Endothelial cell of umbilical vein (primary cell): ENCODE measurements at regions not wholly inside any gene's neighbourhood (a gene's known extent, or its start where the extent isn't known, plus 50 kb on each side); places are given as distances from the start of the nearest gene placed in this dataset.

Source experiments
- BruUV-seq: library from RNA; stranded (reverse); fragments of 400-500 nt; replicated peaks from 2 replicates; lab custom pipeline; 2021; lab: Mats Ljungman, UMichigan
- CTCF ChIA-PET: fragments of 300-600, 350-600 bp; sonication (Branson Sonifier 250); formaldehyde crosslinking; loops from one replicate; lab custom pipeline; 2021; ENCODE audit warnings: antibody characterized with exemption, inconsistent platforms; lab: Charles Lee
- POLR2A ChIA-PET: fragments of 300-600, 350-600 bp; sonication (Branson Sonifier 250); formaldehyde crosslinking; loops from one replicate; lab custom pipeline; 2021; ENCODE audit warnings: antibody characterized with exemption, inconsistent platforms; lab: Charles Lee
- DNase-seq: peaks from one replicate; pipeline ENCODE4 v3.0.0-alpha.2; 2011; ENCODE audit warnings: low read depth, low spot score
- FAIRE-seq: peaks from 2 replicates; lab custom pipeline; 2011; peaks lifted over from hg19 to GRCh38; lab: Jason Lieb, UNC
- H2AFZ ChIP-seq: 2 replicates; pipeline ENCODE4 v1.6.0; 2012; ENCODE audit warnings: low read depth, low read length, control low read depth, inconsistent platforms
- H3K27ac ChIP-seq: 2 replicates; pipeline ENCODE4 v1.5.1; 2011; ENCODE audit warnings: low read depth, mild to moderate bottlenecking, control low read depth, low read length, moderate library complexity; ENCODE audit not compliant: insufficient read depth
- H3K27me3 ChIP-seq, 2 experiments: 2 replicates each; pipeline versions ENCODE4 v1.6.0 to v1.6.1; 2011; ENCODE audit warnings: low read length in 2 of 2, mixed read lengths in 1 of 2; ENCODE audit not compliant: control insufficient read depth in 2 of 2, insufficient read depth in 2 of 2
- H3K36me3 ChIP-seq, 2 experiments: 2 replicates in 1 of 2; 3 replicates in 1 of 2; pipeline ENCODE4 v1.5.1; 2011; ENCODE audit warnings: low read length in 2 of 2, mild to moderate bottlenecking in 1 of 2, moderate library complexity in 1 of 2; ENCODE audit not compliant: control insufficient read depth in 2 of 2, insufficient read depth in 2 of 2; ENCODE audit errors: extremely low read depth in 1 of 2
- H3K4me1 ChIP-seq: 3 replicates; pipeline ENCODE4 v1.5.1; 2011; ENCODE audit warnings: mild to moderate bottlenecking, low read length; ENCODE audit not compliant: control insufficient read depth, insufficient read depth; ENCODE audit errors: extremely low read depth
- H3K4me2 ChIP-seq: 2 replicates; pipeline ENCODE4 v1.6.1; 2011; ENCODE audit warnings: low read length, control low read depth, mixed read lengths; ENCODE audit not compliant: insufficient read depth
- H3K4me3 ChIP-seq, 3 experiments: fragments of 200-600 bp in 1 of 3; sonication (generic), shearing (Covaris generic) in 1 of 3; replicated peaks in 1 of 3; 2 replicates each; pipeline ENCODE4 v1.5.1; 2011 to 2016; ENCODE audit warnings: control low read depth in 3 of 3, low read length in 3 of 3, mild to moderate bottlenecking in 2 of 3, inconsistent platforms in 1 of 3, low read depth in 1 of 3, moderate library complexity in 1 of 3; ENCODE audit not compliant: insufficient read depth in 1 of 3
- H3K79me2 ChIP-seq: 2 replicates; pipeline ENCODE4 v1.6.0; 2012; ENCODE audit warnings: low read length, inconsistent platforms; ENCODE audit not compliant: control insufficient read depth, insufficient read depth
- H3K9ac ChIP-seq: replicated peaks from 2 replicates; pipeline ENCODE3; 2011; ENCODE audit warnings: low read length, control low read depth; ENCODE audit not compliant: insufficient read depth; ENCODE audit errors: extremely low read depth
- H3K9me1 ChIP-seq: replicated peaks from 3 replicates; pipeline ENCODE4 v1.6.0; 2011; ENCODE audit warnings: mild to moderate bottlenecking, low read length; ENCODE audit not compliant: control insufficient read depth, insufficient read depth; ENCODE audit errors: extremely low read depth
- H3K9me3 ChIP-seq: replicated peaks from 2 replicates; pipeline ENCODE4 v1.5.1; 2012; ENCODE audit warnings: low read length, inconsistent platforms; ENCODE audit not compliant: control insufficient read depth, insufficient read depth
- H4K20me1 ChIP-seq: replicated peaks from 2 replicates; pipeline ENCODE3; 2011; ENCODE audit warnings: mild to moderate bottlenecking, low read length; ENCODE audit not compliant: control insufficient read depth, insufficient read depth; ENCODE audit errors: extremely low read depth
- CTCF ChIP-seq, 2 donors: IDR thresholded peaks; 1 replicate in 1 of 2; 2 replicates in 1 of 2; pipeline ENCODE4 v1.5.1; 2011; ENCODE audit warnings: low read length in 2 of 2, mild to moderate bottlenecking in 2 of 2, moderate library complexity in 2 of 2, control low read depth in 1 of 2, inconsistent platforms in 1 of 2, low read depth in 1 of 2; ENCODE audit not compliant: insufficient read depth in 1 of 2; ENCODE audit errors: extremely low read depth in 1 of 2
- EZH2 ChIP-seq: IDR thresholded peaks from 2 replicates; pipeline ENCODE4 v1.6.1; 2012; ENCODE audit warnings: borderline replicate concordance, low read depth, mild to moderate bottlenecking, moderate library complexity, low read length, inconsistent platforms; ENCODE audit not compliant: severe bottlenecking
- FOS ChIP-seq: IDR thresholded peaks from 2 replicates; pipeline ENCODE4 v1.6.1; 2011; ENCODE audit warnings: mild to moderate bottlenecking, low read length, moderate library complexity, borderline replicate concordance; ENCODE audit not compliant: insufficient read depth
- GATA2 ChIP-seq: IDR thresholded peaks from 2 replicates; pipeline ENCODE4 v1.7.0; 2011; ENCODE audit warnings: low read depth, mild to moderate bottlenecking, moderate library complexity, mixed read lengths, low read length; ENCODE audit not compliant: insufficient read length, insufficient read depth
- JUN ChIP-seq: IDR thresholded peaks from 2 replicates; pipeline ENCODE4 v1.6.1; 2011; ENCODE audit warnings: borderline replicate concordance, low read depth; ENCODE audit not compliant: insufficient read length, insufficient read depth
- MAX ChIP-seq: IDR thresholded peaks from 2 replicates; pipeline ENCODE4 v1.6.1; 2011; ENCODE audit not compliant: insufficient read depth, insufficient read length
- MYC ChIP-seq: IDR thresholded peaks from one replicate; pipeline ENCODE4 v1.6.1; 2011; ENCODE audit warnings: mild to moderate bottlenecking, low read depth, low read length
- POLR2A ChIP-seq: IDR thresholded peaks from 2 replicates; pipeline ENCODE4 v1.6.1; 2012; ENCODE audit warnings: low read depth, mild to moderate bottlenecking, control low read depth, low read length
- POLR2AphosphoS5 ChIP-seq: IDR thresholded peaks from 2 replicates; pipeline ENCODE4 v1.6.1; 2012; ENCODE audit warnings: low read depth, mild to moderate bottlenecking, control low read depth, low read length, moderate library complexity; ENCODE audit not compliant: insufficient read depth
- dilution Hi-C: fragments of 300-500 bp; cut with MboI; formaldehyde crosslinking; loops from one replicate; pipeline ENCODE4 v1.15.0; 2019; ENCODE audit warnings: low sequenced_read_pairs; ENCODE audit not compliant: extremely low pct_ligation_motif_present
- intact Hi-C: fragments of 100-400 bp; cut with micrococcal nuclease; formaldehyde crosslinking; loops from one replicate; pipeline ENCODE4 v1.10.0; 2022

GRCh38 chr2:181326661-181327060 lies 130.5 kb upstream of the ITGA4 start:
- Histone ChIP-seq H3K9me1 (no peaks in the 10 kb centered on the region), H3K4me3 (no peak overlapping the region), H3K36me3 (no peaks in the 10 kb centered on the region), H3K27me3 (no peaks in the 10 kb centered on the region), H3K9ac (no peak overlapping the region), H3K27ac (no peak overlapping the region), H3K79me2 (no peaks in the 10 kb centered on the region), H3K9me3 (no peaks in the 10 kb centered on the region), H3K4me1 (no peaks in the 10 kb centered on the region), H2AFZ (no peak overlapping the region), H3K4me2 (no peak overlapping the region), H4K20me1 (no peaks in the 10 kb centered on the region)
- FAIRE-seq (no peak), DNase-seq (no peak)
- dilution Hi-C loops (no loop called here), intact Hi-C loops (no loop called here)
- TF ChIP-seq POLR2AphosphoS5, result no peak
- POLR2A ChIA-PET, result no interaction called here
- CTCF ChIA-PET, result interaction anchor here (1.0 kb wide), 1 partner anchor 13 kb away, joined by 3 read pairs; no protein-coding TSS in a partner anchor
- BruUV-seq, result no TSS peak

- POLR2A ChIA-PET, result no interaction called here
- Histone ChIP-seq H4K20me1 (no peaks in the 10 kb centered on the region), H3K9me3 (no peaks in the 10 kb centered on the region), H3K27ac (no peak overlapping the region), H3K4me2 (no peak overlapping the region), H3K79me2 (no peaks in the 10 kb centered on the region), H3K27me3 (no peaks in the 10 kb centered on the region), H3K4me1 (no peaks in the 10 kb centered on the region), H3K9me1 (no peaks in the 10 kb centered on the region), H3K9ac (no peak overlapping the region), H3K4me3 (no peak overlapping the region), H3K36me3 (no peaks in the 10 kb centered on the region), H2AFZ (no peak overlapping the region)
- intact Hi-C loops, result no loop called here
- dilution Hi-C loops, result no loop called here
- CTCF ChIA-PET, result no interaction called here
- no peak for TF ChIP-seq POLR2AphosphoS5
- TF ChIP-seq CTCF (IDR thresholded peaks at IDR 0.05; ENCODE audit: extremely low read depth in 1 of 2, insufficient read depth in 1 of 2, low read depth in 1 of 2, low read length in 2 of 2), result no peak
- no peak for TF ChIP-seq EZH2
- no peak for TF ChIP-seq FOS
- no peak for TF ChIP-seq POLR2A
- no peak for TF ChIP-seq GATA2
- TF ChIP-seq MYC, result no peak
- TF ChIP-seq JUN, result no peak
- no peak for TF ChIP-seq MAX
- no peak for DNase-seq
- BruUV-seq, result no TSS peak
- no peak for FAIRE-seq
These were observed 126.9 kb upstream of the ITGA4 start for GRCh38 chr2:181330286-181330685.
